ENCODE measurements at regions not wholly inside any gene's neighbourhood (a gene's known extent, or its start where the extent isn't known, plus 50 kb on each side); places are given as distances from the start of the nearest gene placed in this dataset.

DNA sequence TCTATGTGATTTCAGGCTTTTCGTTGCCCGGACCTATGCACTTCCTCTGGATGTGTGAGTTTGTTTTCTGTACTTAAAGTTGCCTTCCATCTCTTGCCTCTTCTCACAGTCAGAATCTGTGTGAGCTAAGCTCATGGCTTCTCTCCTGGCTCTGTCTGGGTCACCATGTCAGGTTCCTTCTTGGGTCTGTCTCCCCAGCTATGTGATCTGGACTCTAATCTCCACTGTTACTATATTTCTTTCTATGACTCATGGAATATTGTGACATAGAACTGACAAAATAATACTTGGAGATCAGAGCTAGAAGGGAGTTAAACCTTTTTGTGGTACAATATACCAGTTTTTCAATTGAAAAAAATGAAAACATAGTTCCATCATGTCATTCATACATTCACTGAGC, 172.7 kb upstream of the FGGY start:
- DNase-seq (ENCODE audit: low spot score) = no peak

DNA sequence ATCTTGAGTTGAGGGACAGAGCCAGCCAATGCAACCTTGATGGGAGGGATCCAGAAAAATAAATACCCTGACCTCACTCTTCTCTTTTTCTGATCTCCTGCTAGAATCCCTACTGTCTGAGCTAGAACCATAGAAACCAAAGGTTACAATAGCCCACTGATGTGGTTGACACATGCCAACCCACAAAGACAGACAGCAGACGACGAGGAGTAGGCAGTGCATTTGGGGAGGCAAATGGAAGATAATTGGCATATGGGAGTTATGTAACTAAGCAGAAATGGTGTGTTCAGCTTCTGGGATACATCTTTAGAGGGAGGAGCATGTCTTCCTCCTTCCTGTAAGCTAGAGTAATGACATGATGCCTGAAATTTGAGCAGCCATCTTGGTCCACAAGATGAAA, 171.7 kb upstream of the FGGY start:
- no peak for DNase-seq (ENCODE audit: low spot score)

DNA sequence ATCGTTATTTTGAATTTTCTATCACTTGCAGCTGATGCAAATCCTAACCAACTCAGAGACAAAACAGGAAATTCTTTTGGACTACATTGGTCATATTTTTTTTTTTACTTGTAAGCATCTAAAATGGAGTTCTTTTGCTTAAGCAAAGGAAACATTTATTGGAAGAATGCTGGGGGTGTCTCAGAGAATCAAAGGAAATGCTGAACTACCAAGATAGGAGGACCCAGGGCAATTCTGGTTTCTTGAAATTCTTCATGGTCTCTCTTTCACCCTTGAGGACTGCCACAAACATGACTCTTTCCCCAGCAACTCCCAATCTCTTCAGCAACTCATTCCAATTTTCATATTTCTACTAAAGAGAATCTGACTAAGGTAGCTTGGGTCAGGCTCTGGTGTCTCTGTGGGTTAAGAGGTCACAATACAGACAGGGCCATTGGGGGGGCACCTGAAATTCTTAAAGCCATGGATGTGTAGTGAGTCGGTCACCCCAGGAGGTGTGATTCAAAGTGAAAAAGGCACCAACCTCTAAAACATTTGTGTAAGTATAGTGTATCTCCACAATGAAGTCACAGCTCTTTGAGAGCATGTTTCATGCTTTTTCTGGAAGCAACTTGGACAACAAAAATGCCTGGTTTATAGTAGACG, 171.1 kb upstream of the FGGY start:
- no peak for DNase-seq (ENCODE audit: low spot score)

DNA sequence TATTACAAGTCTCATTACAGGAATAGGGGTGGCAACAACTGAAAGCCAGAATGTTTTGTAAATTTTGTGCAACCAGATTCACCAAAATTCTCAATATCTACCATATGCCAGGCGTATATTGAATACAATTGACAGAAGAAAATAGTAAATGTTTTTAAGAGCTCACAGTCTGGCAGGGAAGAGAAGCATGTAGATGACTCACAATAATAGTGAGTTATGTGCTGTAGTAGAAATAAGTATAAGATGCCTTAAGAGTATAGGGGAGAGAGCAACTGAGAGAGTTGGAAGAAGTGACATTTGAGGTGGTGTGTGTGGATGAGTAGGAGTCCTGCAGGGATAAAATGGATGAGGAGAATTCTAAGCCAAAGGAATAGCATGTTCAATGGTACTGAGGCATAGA, 170.5 kb upstream of the FGGY start:
- DNase-seq (ENCODE audit: low spot score) = no peak

DNA sequence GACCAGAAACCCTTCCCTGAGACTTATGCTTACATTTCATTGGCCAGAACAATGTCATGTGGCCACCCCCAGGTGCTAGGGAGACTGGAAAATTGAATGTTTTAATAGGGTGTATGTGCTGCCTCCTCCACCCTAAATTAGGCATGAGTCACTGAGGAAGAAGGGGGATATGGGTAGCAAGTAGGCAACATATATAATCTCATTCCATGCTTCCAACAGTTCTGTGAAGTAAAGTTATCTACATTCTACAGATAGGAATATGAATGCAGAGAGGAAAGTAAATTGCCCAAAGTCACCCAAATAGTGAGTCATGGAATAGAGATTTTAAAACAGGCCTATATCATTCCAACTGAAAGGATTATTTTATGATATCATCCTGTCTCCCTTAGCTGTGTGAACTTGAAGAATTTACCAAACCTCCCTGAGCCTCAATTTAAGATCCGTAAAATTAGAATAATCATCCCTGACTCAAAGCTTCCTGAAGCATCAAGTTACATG, 168.6 kb upstream of the FGGY start:
- DNase-seq (ENCODE audit: low spot score) = no peak

DNA sequence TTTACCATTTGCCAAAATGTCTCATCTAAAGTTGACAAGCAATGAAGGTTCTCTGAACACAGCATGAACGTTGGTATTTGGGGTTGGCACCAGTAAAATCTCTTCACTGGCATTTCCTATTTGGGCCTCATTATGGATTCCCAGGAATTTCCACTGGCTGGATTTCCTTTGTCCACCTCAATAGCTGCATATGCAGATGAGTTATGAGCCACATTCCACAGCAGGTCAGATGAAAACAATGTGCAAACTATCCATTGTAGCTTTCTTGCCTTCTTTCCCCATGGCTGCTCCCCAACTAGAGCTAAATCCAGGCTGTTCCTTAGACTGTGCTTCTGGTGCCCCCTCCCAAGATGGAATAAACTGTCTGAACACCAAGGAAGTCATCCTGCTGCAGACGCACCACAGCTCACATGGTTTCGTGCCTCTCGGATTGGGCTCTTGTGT, 168.1 kb upstream of the FGGY start:
- DNase-seq (ENCODE audit: low spot score) = no peak

DNA sequence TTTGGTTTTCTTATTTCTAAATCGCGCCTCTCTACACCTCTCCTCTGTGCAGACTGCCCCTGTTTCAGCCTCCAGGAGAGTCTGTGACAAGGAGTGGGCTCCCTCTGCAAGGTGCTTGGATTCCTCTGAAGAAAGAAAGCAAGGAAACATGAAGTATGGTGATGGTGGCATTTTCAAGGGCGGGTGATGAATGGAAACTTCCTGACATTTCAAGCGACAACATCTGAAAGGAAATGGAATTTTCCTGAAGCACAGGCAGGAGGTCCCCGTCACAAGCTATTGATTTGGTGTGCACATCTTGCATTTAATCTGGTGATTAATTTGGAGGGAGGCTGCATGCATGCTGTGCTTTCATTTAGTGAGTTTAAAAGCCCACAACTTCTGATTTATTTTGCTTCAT, 164.6 kb upstream of the FGGY start:
- no peak for DNase-seq (ENCODE audit: low spot score)

DNA sequence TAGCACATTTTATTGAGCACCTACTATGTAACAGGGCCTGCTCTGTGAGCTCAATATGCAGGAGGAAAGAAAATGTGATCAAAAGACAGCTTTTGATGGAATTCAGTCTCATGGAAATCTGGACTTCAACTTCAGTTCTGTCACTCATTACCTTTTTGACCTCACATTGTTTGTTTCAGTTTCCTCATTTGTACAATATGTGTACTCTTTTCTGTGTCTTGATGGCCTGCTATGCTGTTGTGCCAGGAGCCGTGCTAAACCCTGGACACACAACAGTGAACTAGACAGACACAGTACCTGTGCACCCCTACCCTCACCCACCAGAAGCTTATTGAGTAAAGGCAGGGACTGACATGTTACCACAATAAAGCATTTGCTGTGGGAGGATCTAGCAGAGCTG, 162.9 kb upstream of the FGGY start:
- no peak for DNase-seq (ENCODE audit: low spot score)

DNA sequence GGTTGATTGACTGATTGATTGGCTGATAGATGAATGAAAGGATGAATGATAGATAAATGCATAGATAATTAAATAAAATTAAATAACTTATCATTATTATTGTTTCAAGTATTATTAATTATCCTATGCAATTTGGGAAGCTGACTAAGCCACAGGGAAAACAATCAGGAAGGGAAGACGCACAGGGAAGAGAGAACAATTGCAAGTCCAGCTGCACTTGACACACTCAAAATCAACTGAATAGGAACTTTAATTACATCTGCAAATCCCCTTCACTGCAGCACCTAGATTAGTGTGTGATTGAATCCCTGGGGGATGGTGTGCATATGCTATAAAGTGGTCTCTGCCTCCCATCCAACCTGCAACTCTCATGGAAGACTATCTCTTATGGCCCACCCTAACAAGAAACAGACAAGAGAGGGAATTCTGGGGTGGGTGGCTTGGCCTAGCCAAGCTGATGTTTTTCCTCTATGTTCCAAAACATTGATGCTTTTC, 161.1 kb upstream of the FGGY start:
- DNase-seq (ENCODE audit: low spot score) = no peak

DNA sequence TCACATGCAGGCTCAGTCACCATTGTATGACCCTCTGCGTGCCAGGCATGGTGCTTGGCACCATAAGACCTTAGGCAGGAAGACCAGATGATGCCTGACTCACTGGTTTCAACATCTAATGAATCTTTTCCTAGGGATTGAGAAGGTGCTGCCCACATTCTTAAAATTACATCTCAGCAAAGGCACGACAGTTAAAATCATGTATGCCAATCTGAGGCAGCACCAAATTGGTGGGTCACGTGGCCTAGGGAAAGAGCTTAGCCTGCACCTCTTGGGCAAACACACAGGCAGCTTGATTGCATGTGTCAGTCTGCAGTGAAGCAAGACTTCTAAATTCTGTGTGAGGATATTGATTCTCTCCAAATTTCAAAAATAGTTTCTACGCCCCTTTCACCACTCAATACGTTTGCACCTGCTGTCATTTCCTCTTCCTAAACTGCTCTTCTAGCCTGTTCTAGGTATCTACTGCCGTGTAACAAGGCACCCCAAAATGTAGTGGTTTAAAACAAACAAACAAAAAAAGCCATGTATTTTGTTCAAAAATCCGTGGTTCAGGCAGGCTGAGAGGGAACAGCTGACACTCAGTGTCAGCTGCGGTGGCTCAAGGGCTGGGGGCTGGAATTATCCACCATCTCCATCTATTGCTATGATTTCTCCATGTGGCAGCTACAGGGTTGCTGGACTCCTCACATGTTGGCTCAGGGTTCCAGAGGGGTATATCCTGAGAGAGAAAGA, 160.2 kb upstream of the FGGY start:
- DNase-seq (ENCODE audit: low spot score) = no peak

DNA sequence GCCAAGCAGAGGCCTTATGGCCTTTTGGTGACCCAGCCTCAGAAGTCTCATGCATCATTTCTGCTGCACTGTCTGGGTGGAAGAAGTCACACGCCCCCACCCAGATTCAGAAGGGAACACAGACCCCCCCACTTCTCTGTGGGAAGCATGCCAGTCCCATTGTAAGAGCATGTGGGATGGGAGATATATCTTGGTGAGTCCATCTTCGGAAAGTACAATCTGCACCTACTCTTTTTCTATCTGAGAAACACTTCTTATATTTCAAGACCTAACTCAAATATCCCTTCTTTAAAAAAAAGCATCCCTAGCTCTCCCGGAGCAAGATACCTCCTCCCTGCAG, 159.6 kb upstream of the FGGY start:
- no peak for DNase-seq (ENCODE audit: low spot score)

DNA sequence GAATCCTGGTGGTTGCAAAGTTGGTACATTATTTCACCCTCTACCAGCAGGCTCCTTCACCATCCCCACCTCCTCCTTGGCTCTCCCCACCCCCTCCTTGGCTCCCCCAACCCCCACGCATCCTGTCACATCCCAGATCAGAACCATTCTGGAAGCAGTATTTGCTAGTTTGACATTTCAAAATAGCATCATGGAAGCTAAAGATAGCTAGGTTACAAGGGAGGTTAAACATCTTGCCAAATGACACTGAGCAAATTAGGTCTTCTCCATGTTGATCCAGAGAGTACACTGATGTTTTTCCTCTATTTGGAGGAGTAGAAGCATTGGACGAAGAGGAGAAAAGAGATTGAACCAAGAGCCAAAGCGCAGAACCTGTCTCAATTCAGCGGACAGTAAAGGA, 158.9 kb upstream of the FGGY start:
- DNase-seq (ENCODE audit: low spot score) = no peak

DNA sequence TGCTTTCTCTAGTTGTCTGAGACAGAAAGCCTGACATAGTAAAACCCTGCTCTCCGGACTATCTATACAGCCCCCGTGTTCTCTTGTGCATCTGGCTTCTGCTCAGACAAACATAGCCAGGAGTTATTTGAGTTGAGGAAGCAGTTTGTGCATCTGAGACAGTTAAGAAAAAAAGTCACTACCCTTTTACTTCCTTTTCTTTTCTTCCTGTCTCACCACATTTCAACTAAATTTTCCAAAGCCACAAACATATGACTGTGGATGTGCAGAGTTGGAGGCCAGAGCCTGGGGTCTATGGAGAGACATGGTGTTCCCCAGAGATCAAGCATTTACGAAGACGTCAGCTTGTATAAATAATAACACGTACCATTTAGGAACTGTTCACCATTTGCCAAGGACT, 158.5 kb upstream of the FGGY start:
- no peak for DNase-seq (ENCODE audit: low spot score)

DNA sequence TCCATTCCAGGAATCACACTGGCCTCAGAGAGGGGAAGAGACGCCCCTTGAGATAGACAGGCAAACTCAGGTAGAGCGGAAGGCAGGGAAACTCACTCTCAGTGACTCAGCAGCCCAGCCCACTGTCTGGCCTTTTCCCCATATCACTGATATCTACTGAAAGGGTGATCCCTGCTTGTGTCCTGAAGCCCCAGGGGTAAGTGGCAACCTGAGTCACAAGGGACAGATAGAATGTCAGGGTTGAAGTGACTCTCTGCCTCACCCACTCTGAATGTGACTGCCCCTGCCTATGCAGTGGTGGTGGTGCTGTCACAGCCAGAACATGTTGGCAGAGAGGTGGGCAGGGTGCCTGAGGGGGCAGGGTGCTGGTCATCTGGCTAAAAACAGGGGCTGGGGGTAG, 157.5 kb upstream of the FGGY start:
- no peak for DNase-seq (ENCODE audit: low spot score)

DNA sequence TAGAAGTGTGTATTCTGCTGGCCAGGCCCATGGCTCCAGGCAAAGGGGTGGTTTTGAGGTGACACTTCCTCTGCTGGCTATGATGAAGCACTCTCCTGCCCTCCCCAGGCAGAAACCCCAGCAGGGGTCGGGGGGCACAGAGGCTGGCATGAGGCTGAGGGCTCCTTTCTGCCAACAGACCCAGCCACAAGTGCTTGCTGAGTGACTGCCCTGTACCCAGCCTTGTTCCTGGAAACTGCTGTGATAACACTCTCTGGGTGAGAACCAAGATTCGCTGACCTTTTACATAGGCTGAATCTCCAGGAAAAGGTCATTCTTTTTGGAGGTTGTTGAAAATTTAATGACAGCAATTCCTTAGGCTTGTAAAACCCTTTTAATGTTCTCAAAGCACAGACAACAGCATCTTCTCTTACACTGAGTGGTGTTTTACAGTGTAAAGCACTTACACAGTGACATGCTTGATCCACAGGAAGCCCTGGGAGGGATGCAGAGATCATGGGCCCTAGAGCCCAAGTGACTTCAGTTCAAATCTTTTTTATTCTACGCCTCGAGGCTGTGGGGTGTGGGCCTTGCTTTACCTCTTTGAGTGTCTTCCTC, 155.5 kb upstream of the FGGY start:
- DNase-seq (ENCODE audit: low spot score) = no peak

DNA sequence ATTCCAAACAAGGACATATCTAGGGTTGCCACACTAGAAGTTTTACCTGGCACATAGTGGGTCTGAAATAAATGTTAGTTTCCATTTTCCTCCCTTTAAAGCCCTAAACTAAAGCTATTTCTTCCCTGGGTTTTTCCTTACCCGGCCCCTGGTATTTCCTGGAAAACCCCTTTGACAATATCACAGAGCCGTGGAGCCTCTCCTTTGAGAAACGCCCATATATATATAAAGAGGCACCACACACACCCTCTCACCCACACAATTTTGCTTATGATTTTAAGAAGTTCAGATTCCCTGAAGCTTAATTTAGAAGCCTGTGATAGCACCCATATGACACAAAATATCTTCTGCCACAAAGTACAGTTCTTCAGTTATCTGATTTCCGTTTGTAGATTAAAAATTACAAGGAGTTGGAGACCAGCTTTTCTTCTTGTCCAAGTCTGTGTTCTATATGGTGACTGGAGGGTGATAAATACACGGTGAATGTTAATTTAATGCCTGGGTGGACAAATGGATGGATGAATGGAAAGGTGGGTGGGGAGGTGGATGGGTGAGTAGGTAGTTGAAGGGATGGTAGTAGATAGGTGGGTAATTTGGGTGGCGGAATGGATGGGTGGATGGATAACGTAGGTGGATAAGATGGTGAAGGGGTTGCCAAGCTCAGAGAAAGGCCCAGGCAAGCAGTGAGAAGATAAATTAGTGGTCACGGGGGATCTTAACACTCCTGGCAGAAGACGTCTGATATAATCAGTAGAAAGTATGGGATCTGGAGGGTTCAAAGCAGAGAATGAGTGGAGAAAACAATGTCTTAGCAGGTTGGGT, 154.4 kb upstream of the FGGY start:
- DNase-seq (ENCODE audit: low spot score) = no peak

DNA sequence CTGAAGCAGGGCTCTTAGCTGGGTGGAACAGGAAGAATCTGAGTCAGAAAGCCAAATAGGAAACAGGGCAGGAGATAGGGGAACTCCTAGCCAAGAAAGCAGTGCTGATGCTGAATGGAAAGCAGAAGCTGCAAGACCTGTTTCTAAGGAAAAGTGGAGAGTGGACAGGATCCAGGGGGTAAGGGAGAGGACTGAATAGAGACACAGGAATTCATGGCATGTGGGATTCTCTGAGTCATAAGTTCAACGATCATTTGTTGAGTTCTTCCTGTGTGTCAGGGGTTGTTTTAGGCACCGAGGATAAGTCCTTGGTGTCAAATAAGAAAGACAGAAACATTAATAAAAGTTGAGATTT, 153.8 kb upstream of the FGGY start:
- no peak for DNase-seq (ENCODE audit: low spot score)

DNA sequence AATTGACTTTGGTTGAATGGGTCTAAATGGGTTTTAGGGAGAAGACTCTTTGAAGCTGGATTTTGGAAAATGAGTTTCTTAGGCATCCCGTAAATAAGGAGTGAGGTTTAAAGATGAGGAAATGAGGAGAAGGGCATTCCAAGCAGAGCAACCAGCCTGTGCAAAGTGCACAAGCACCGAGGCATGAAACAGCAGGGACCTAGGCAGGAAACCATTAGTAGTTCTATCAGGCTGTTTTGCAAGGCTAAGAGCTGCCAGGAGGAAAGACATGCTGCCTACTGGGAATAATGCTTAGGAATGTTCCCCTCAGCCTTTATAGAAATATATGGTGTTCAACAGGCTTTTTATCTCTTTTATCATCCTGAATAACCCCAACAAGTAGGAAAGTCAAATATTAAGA, 153.1 kb upstream of the FGGY start:
- DNase-seq (ENCODE audit: low spot score) = no peak

DNA sequence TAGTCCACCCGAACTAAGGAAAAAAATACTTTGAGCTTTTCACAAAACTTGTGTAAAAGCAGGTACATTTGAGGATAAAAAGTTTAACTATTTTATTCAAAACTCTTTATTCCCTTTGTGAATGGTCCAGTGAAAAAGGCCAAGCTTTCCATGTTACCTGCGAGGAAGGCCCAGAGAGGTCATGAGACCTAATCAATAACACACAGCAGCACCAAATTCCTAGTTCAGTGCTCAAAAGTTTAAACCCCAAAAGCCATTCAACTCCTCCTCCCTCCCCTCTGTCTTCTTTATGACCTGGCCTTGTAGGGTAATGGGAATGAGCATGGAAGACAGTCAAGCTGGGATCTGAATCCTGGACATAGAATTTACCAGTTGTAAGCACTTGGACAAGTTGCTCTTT, 151.9 kb upstream of the FGGY start:
- DNase-seq (ENCODE audit: low spot score) = no peak

DNA sequence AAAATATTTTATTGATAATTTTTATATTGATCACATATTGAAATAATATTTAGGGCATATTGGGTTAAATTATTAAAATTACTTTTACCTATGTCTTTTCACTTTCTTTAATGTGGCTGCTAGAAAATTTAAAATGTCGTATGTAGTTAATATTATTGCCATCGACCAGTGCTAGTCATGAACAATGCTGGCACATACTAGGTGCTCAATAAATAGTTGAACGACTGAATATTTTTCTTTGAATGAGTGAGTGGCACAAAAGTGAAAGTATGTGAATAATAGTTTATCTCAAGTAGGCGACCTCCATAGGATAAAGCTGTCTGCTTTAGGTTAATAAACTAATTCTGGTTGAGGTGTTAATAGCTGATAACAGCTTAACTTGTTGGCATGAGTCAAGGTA, 150.8 kb upstream of the FGGY start:
- no peak for DNase-seq (ENCODE audit: low spot score)

DNA sequence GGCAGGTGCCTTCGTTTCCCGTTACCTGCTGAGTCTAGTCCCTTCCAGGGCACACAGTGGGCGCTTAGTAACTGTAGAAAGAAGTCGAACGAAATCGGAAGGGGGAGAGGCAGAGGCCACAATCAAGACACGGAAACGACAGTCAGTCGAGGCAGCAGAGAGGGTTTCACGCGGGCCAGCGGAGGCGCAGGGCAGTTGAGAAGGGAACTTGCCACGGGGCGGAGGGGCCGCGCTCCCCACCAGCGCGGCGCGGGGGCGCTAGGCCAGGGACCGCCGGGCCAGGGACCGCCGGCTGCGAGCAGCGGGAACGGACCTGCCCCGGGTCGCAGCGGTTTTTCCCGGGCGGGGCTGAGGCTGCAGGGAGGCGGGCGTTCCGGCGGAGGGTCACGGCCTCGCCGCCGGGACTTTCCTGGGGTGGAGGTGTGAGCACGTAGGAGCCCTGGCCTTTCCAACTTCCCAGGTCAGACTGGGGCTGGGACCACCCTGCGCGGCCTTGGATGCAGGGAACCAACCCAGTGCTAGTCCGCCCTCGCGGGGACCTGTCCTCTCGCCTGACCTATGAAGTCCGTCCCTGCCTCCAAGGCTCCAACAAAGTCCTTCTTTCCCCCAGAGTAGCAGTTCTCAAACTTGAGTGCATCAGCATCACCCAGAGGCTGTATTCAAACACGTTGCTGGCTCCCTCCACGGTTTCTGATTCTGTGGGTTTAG, 150.1 kb upstream of the FGGY start:
- peak; percentile 75 for DNase-seq (ENCODE audit: low spot score)

DNA sequence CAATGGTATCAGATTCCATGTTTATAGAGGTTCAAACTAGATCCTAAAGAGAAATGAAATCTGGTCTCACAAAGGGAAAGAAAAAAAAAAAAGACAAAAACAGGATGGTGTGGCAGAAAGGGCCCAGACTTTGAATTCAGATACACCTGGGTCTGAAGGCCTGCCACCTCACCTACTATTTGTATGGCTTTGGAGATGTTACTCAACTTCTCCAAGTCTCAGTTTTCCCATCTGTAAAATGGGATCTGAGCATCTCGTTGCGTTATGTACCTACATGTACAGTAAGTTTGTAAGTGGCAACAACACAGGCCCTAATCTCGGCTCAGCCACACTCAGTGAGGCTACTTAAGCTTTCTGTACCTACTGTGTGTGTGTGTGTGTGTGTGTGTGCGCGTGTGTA, 147.5 kb upstream of the FGGY start:
- no peak for DNase-seq (ENCODE audit: low spot score)
